H1 (cell line): ENCODE measurements at regions not wholly inside any gene's neighbourhood (a gene's known extent, or its start where the extent isn't known, plus 50 kb on each side); places are given as distances from the start of the nearest gene placed in this dataset.

Source experiments
- CBX5 ChIP-seq: fragments of 300-800, 300-1000 bp; sonication (generic); IDR thresholded peaks from 2 replicates; pipeline ENCODE4 v1.7.1; 2016; ENCODE audit warnings: antibody characterized with exemption, low read length, low read depth
- GTF2F1 ChIP-seq: IDR thresholded peaks from 2 replicates; pipeline ENCODE4 v1.6.1; 2012; ENCODE audit warnings: low read depth, low read length, improper control_type of control experiment, borderline replicate concordance
- NRF1 ChIP-seq: IDR thresholded peaks from 2 replicates; pipeline ENCODE4 v1.6.1; 2011; ENCODE audit warnings: mild to moderate bottlenecking, low read depth, low read length, improper control_type of control experiment
- RAD21 ChIP-seq, 2 experiments: IDR thresholded peaks in 1 of 2; conservative IDR thresholded peaks in 1 of 2; 2 replicates each; pipeline ENCODE4 v1.6.1; 2011; ENCODE audit warnings: low read depth in 2 of 2, low read length in 2 of 2, improper control_type of control experiment in 1 of 2, inconsistent platforms in 1 of 2, mild to moderate bottlenecking in 1 of 2, moderate library complexity in 1 of 2
- SUZ12 ChIP-seq: fragments of 200-600 bp; sonication (generic); IDR thresholded peaks from 2 replicates; pipeline ENCODE4 v1.6.1; 2012; ENCODE audit warnings: mild to moderate bottlenecking, inconsistent platforms, low read length, moderate library complexity, mixed read lengths

- TF ChIP-seq GTF2F1, result no peak
- no peak for TF ChIP-seq NRF1
- TF ChIP-seq RAD21 (IDR thresholded peaks at IDR 0.05 in 1 of 2, conservative IDR thresholded peaks at IDR 0.05 in 1 of 2; ENCODE audit: low read depth in 2 of 2, low read length in 2 of 2), result no peak
- TF ChIP-seq SUZ12, result no peak
- no peak for TF ChIP-seq CBX5
Observed at GRCh38 chr4:128703948-128704347, 105.6 kb upstream of the JADE1 start (continued).
